ENCODE measurements at regions not wholly inside any gene's neighbourhood (a gene's known extent, or its start where the extent isn't known, plus 50 kb on each side); places are given as distances from the start of the nearest gene placed in this dataset.

DNA sequence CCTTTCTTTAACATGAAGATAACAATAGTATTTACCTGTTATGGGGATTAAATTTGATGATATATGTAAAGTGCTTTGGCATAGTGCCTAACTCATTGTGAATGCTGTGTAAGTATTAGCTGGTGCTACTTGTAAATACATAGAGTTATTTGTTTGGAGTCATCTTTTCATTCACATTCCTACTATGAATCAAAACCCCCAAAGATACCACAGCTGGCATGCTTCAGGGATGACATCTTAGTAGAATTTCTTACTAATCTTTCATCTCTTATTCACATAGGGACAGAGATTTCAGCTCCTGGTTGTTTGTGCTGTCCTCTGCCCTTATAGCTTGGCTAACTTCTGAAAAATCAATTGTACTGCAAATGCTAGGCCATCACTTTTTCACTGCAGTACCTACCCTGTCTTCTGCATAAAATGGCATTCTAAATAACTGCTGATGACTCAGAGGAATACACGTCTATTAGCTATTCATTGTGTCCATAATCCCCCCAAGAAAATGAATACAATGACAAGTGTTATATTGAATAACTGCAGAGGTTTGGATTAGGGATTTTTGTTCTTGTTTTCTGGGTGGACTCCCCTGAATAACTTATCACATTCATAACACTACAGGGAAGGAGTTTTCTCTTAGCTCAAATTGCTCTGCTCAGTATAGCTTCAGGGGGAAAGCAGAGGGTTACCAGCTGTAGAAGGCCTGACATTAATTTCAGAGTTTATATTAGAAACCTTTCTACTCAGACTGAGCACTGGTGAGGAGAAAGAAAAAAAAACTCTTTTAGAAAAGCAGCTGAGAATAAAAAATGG lies 192.2 kb upstream of the C9orf72 start:
- Histone ChIP-seq H3K9me3 (no peaks in the 10 kb centered on the region), H3K4me1 (no peaks in the 10 kb centered on the region), H3K27me3 (no peaks in the 10 kb centered on the region), H3K4me3 (no peak overlapping the region), H3K27ac (no peak overlapping the region), H3K36me3 (no peaks in the 10 kb centered on the region)
- ATAC-seq (no peak), DNase-seq (no peak)
- TF ChIP-seq, protein P1, sequence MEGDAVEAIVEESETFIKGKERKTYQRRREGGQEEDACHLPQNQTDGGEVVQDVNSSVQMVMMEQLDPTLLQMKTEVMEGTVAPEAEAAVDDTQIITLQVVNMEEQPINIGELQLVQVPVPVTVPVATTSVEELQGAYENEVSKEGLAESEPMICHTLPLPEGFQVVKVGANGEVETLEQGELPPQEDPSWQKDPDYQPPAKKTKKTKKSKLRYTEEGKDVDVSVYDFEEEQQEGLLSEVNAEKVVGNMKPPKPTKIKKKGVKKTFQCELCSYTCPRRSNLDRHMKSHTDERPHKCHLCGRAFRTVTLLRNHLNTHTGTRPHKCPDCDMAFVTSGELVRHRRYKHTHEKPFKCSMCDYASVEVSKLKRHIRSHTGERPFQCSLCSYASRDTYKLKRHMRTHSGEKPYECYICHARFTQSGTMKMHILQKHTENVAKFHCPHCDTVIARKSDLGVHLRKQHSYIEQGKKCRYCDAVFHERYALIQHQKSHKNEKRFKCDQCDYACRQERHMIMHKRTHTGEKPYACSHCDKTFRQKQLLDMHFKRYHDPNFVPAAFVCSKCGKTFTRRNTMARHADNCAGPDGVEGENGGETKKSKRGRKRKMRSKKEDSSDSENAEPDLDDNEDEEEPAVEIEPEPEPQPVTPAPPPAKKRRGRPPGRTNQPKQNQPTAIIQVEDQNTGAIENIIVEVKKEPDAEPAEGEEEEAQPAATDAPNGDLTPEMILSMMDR (IDR thresholded peaks at IDR 0.05) = no peak
- intact Hi-C loops (cut with DNase I) = no loop called here

DNA sequence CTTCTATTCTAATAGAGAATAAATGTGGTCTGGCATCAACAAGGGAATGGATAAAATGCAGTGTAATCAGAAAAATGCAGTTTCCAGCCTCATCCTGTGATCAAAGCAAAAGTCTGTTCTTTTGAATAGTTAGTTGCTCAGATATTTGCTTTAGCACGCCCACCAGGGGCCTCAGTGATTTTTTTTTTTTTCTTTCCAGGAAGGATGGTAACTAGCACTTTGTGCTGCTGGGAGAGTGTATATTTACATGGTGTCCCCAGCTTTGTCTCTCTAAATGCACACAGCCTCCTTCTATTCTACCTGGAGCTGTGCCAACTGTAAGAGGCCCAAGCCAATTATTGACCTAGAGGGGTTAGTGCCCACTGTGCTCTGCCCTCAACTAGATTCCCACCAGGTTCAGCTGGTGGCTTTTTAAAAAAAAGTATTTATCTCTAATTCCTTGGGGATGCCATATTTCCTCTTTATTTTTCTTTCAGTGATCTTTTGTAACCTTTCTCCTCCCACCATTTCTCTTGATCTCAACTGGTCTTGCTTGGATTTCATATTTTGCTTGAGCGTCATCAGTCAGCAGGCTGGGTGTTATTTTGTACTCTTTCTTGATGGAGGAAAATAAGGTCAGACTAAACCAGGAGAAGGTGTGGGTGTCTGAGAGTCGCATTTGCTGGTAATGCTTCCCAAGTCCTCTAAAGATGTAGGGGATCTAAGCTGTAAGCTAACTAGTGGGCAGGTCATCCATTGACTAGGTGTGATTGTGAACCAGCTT lies 193.0 kb upstream of the C9orf72 start:
- no peaks in the 10 kb centered on the region for H3K27me3 ChIP-seq
- intact Hi-C loops (cut with DNase I) = no loop called here
- no peaks in the 10 kb centered on the region for H3K4me1 ChIP-seq
- H3K4me3 ChIP-seq = no peak overlapping the region
- TF ChIP-seq, protein P1 (IDR thresholded peaks at IDR 0.05) = no peak
- H3K36me3 ChIP-seq = no peaks in the 10 kb centered on the region
- H3K27ac ChIP-seq = no peak overlapping the region
- no peak for ATAC-seq
- H3K9me3 ChIP-seq = no peaks in the 10 kb centered on the region
- DNase-seq = peak in 1 of 4 donors; percentile 31

DNA sequence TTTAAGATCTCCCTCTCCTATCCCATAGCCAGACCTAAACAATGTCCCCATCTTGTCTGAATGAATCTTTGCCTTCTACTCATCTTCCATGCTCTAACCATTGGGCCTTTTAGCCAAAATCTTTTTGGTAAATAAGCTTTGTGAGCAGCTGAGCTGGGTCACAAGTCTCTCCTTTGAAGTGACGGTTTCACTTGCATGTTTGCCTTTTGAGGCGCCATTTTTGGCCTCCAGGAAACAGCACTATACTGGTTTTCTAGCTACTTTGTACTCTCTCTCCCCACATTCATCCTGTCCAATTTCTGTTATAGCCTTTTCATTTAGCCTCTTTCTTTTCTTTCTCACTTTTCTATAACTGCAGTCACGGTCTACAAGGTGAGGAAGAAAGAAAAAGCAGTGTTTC lies 195.5 kb upstream of the C9orf72 start:
- no peak for ATAC-seq
- Histone ChIP-seq H3K27ac (no peak overlapping the region), H3K4me3 (no peak overlapping the region), H3K9me3 (no peaks in the 10 kb centered on the region), H3K36me3 (no peaks in the 10 kb centered on the region), H3K4me1 (no peaks in the 10 kb centered on the region), H3K27me3 (no peaks in the 10 kb centered on the region)
- DNase-seq = no peak
- TF ChIP-seq, protein P1 (IDR thresholded peaks at IDR 0.05) = no peak
- intact Hi-C loops (cut with DNase I) = no loop called here

DNA sequence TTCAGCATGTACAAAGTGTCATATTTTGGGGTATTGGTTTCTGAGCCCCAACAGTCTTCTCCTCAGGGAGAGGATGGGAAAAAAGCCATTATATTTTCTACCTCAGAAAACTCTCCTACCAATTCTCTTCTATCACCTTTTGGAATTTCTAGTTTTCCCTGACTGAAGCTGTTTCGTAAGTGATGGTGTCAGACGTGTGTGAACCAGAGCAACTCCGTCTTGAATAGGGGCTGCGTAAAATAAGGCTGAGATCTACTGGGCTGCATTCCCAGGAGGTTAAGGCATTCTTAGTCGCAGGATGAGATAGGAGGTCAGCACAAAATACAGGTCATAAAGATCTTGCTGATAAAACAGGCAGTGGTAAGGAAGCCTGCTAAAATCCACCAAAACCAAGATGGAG lies 197.3 kb upstream of the C9orf72 start:
- ATAC-seq = no peak
- DNase-seq = no peak
- Histone ChIP-seq H3K4me3 (no peak overlapping the region), H3K27me3 (no peaks in the 10 kb centered on the region), H3K4me1 (no peaks in the 10 kb centered on the region), H3K9me3 (no peaks in the 10 kb centered on the region), H3K36me3 (no peaks in the 10 kb centered on the region), H3K27ac (no peak overlapping the region)
- TF ChIP-seq, protein P1 (IDR thresholded peaks at IDR 0.05) = no peak
- intact Hi-C loops (cut with DNase I) = no loop called here

DNA sequence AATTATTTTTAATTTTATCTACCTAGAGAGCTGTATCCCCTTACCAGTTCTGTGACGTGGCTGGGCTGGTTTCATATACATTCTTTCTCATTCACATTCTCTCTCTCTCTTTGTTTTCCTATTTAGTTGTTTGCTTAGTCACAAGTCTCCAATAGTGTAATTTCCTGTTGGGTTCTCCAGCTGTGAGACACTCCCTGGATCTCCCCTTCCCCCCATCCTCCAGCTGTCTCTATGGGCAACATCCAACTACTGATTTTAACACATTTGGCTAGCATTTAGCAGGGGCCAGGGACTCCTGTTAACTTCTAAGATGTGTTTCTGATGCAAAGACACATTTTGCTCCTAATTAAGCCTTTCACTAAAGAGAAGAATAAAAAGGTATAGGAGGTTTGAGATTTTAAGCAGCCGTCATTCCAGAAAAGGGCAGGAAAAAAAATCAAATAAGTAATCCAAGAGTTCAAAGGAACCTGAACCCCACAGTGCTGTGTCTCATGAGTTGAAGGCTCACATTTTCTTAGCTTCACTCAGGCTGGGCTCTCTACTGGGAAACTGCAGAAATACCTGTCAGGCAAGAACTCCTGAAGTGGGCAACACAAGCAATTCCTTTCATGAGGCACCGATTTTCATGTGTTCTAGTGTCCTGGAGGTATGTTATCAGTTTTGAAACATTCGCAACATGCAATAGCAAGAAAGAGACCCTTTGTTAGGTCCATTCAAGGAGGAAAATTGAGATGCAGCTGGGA lies 198.7 kb upstream of the C9orf72 start:
- intact Hi-C loops (cut with DNase I) = no loop called here
- ATAC-seq = peak; percentile 78
- Histone ChIP-seq H3K27ac (no peak overlapping the region), H3K9me3 (no peaks in the 10 kb centered on the region), H3K4me3 (no peak overlapping the region), H3K36me3 (no peaks in the 10 kb centered on the region), H3K4me1 (no peaks in the 10 kb centered on the region), H3K27me3 (no peaks in the 10 kb centered on the region)
- DNase-seq = peak in 2 of 4 donors; percentile 54 to 82
- TF ChIP-seq, protein P1 (IDR thresholded peaks at IDR 0.05) = no peak
